ENCODE measurements at regions not wholly inside any gene's neighbourhood (a gene's known extent, or its start where the extent isn't known, plus 50 kb on each side); places are given as distances from the start of the nearest gene placed in this dataset.

DNA sequence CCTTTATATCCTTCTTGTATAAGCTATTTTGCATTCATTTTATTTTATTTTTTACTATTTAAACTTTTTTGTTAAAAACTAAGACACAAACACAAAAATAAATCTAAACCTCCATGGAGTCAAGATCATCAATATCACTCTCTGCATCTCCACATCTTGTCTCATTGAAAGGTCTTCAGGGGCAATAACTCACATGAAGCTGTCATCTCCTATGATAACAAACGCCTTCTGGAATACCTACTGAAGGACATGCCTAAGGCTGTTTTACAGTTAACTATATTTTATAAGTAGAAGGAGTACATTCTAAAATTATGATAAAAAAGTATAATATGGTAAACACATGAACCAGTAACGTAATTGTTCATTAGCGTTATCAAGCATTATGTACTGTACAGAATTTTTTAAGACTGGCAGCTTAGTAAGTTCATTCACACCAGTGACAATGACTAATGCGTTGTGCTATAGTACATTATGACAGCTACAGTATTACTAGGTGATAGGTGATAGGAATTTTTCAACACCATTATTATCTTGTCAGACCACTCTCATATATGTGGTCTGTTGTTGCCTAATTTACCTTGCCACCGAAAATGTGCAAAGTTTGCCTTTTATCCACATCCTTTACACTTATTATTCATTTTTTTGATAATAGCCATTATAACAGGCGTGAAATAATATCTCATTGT lies 390.7 kb upstream of the SLITRK1 start:
- peaks cover 2% of the 10 kb centered on the region for H3K9me3 Mint-ChIP-seq
- no peak overlapping the region for H3K4me3 Mint-ChIP-seq

DNA sequence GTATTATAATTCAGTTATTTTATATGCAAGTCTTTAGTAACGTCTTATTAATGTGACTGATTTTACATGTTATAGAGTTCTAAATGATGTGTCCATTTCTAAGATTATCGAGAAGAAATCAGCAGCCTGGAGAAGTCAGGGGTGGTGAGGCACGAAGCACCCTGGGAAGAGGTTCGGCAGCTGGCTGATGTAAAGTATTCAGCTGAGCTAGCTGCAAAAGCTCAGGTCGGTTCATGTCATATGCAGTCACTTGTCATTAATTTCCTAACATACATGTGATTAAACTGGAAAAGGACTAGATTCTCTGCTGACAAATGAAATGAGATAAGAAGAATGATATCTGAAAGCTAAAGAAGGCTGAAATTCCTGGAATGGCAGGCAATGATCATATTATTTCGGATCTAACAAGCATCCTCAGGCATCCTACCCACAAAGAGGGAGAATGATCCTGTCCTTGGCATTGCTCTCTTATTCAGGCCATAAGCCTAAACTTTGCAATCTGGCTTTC lies 383.0 kb upstream of the SLITRK1 start:
- no peak for ATAC-seq

More for the DNA sequence above, 390.7 kb upstream of the SLITRK1 start:
- no peak for ATAC-seq
- H3K36me3 Mint-ChIP-seq: no peaks in the 10 kb centered on the region
- H3K4me1 Mint-ChIP-seq: no peaks in the 10 kb centered on the region
- H3K27me3 Mint-ChIP-seq: no peaks in the 10 kb centered on the region
- no peak overlapping the region for H3K27ac Mint-ChIP-seq

DNA sequence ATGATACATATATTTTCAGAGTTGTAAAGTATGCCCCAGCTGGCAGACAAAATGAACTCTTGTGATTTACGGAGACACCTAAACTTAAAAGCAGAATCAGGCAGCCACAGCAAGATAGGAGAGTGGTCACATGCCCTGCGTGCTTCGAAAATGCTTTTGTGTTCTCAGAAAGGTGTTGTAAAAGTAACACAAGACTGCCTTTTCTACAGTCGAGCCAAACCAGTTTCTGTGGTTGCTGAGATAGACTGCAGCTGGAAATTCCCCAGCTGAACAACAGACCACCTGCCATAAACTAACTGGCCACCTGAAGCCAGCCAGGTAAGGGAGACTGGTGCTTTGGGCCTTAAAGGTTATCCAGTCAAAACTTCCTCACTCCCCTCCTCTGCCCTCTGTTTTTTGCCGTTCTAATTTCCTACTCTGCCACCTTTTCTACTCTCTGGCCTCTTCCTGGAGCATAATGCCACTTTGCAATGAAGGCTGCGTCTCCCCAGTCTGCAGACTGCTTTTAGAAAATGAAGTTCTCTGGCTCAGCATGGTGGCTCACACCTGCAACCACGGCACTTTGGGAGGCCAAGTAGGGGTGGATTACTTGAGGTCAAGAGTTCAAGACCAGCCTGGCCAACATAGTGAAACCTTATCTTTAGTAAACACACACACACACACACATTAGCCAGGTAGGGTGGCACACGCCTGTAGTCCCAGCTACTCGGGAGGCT lies 381.2 kb upstream of the SLITRK1 start:
- Mint-ChIP-seq H3K27ac (no peak overlapping the region), H3K4me3 (no peak overlapping the region), H3K27me3 (no peaks in the 10 kb centered on the region), H3K36me3 (no peaks in the 10 kb centered on the region), H3K9me3 (peaks cover 3% of the 10 kb centered on the region), H3K4me1 (no peaks in the 10 kb centered on the region)
- ATAC-seq: no peak

More for the DNA sequence above, 383.0 kb upstream of the SLITRK1 start:
- Mint-ChIP-seq H3K27me3 (no peaks in the 10 kb centered on the region), H3K4me3 (no peak overlapping the region), H3K4me1 (no peaks in the 10 kb centered on the region), H3K27ac (no peak overlapping the region), H3K9me3 (peaks cover 5% of the 10 kb centered on the region), H3K36me3 (no peaks in the 10 kb centered on the region)

DNA sequence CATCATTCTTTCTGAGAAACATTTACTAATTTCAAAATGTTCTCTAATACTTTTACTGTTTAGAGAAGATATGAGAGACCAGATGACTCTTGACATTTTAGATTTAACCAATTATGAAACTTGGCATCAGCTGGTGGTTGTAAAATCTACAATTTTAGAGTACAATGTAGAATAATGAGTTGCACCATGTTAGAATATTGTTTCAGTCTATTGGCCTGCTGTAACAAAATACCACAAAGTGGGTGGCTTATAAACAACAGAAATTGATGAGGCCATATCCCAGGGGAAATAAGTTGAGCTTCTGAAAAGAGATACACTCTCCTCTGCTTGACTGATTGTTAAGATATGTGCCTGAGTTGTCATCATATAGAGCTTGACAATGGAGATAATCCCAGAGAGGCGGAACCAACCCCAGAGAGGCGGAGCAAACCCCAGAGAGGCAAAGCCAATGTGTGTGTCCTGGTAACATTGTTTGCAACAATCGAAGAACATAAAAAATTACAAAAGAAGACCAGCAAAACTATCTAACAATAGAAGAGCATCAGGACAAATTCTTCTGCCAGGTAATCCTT lies 373.0 kb upstream of the SLITRK1 start:
- Mint-ChIP-seq H3K9me3 (peaks cover 9% of the 10 kb centered on the region), H3K4me1 (no peaks in the 10 kb centered on the region), H3K27ac (no peak overlapping the region), H3K36me3 (no peaks in the 10 kb centered on the region), H3K27me3 (no peaks in the 10 kb centered on the region), H3K4me3 (no peak overlapping the region)
- no peak for ATAC-seq

DNA sequence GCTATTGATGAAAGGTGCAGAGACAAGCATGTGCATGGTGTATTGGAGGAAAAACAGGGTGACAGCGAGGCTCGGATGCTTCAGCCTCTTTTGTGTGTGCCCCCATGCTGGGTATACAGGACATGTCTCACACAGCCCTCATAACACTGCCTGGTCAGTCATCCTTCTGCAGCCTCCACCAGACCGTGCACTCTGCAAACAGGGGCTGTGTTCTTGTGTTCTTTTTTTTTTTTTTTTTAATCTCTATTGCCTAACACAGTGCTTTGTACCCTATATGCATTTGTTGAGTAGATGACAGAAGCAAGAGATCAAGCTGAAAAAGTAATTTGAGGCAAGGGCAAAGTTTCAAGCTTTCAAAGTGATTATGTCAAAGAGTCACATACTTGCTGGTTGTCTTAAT lies 367.2 kb upstream of the SLITRK1 start:
- Mint-ChIP-seq H3K9me3 (peaks cover 6% of the 10 kb centered on the region), H3K4me3 (no peak overlapping the region), H3K36me3 (no peaks in the 10 kb centered on the region), H3K27me3 (no peaks in the 10 kb centered on the region), H3K4me1 (no peaks in the 10 kb centered on the region), H3K27ac (no peak overlapping the region)
- no peak for ATAC-seq

DNA sequence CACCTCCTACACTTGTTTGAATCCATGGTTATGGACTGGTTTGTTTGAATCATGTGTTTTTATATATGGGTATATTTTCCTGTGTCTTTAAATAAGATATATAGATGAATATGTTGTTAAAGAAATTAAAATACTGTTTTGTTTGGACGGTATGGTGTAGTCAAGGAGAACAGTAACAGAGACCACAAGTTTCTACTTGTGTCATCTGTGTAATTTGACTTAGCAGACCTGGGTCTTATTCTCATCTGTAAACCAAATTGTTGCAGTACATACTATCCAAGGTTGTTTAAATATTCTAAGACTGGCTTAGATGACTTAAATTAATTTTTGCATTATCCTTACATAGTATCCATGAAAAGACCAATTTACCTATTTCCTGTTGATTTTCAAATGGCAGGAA lies 361.1 kb upstream of the SLITRK1 start:
- Mint-ChIP-seq H3K4me1 (no peaks in the 10 kb centered on the region), H3K27me3 (no peaks in the 10 kb centered on the region), H3K4me3 (no peak overlapping the region), H3K9me3 (peaks cover 3% of the 10 kb centered on the region), H3K36me3 (no peaks in the 10 kb centered on the region), H3K27ac (no peak overlapping the region)
- ATAC-seq: no peak

DNA sequence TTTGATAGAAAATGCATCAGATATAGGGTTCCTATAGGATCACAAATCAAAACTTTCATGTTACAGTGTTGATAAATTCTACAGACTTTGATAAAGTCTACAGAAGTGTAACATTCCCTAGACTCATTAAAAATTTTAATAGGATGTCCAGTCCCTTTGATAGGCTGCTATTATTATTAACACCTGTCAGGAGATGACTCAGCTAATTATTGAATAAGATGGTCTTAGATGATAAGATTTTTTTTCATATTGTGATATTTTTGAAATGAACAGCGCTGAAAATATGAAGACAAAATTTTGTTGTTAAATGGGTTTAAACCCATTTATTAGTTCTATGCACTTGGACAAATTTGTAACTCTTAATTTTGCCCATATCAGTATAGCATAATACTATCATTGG lies 356.8 kb upstream of the SLITRK1 start:
- Mint-ChIP-seq H3K36me3 (no peaks in the 10 kb centered on the region), H3K4me1 (no peaks in the 10 kb centered on the region)

DNA sequence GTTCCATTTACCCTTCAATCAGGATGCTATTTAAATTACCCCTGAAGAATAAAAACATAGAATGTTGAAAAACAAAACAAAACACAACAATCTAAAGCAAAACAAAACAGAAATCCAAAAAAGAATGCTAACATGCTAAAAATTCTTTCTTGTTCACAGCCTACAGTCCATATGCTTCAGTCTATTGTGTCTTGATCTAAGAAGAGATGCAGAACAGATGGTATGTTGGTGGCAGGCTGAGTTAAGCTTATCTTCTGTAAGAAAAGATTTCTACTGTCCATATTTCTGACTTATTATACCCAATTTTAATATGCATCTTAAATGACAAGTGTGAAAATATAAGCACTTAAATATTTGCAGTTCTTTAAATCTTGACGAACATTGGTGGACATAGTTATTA lies 356.1 kb upstream of the SLITRK1 start:
- H3K27me3 Mint-ChIP-seq: no peaks in the 10 kb centered on the region
- peaks cover 3% of the 10 kb centered on the region for H3K9me3 Mint-ChIP-seq

More for the DNA sequence above, 356.8 kb upstream of the SLITRK1 start:
- no peaks in the 10 kb centered on the region for H3K27me3 Mint-ChIP-seq
- no peak overlapping the region for H3K4me3 Mint-ChIP-seq
- H3K27ac Mint-ChIP-seq: no peak overlapping the region
- ATAC-seq: no peak
- H3K9me3 Mint-ChIP-seq: peaks cover 3% of the 10 kb centered on the region

DNA sequence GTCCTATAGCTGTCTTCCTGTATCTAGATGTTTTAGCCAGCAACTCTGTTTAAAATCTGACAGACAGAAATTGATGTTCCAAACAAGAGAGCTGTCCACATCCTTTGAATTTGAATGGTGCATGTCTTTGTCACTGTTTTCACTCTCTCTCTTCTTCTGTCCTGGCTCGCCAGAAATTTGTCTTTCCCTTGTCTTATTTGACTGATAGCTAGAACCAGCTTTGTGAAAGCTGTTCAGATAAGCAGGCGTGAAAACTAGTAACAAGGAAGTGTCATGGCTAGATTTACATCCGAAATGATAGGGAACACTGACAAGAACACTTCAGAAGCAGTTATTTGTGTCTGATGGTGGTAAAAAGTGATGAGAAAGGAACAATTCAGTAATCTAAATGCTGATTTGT lies 354.9 kb upstream of the SLITRK1 start:
- ATAC-seq: no peak
- H3K4me1 Mint-ChIP-seq: no peaks in the 10 kb centered on the region
- H3K36me3 Mint-ChIP-seq: no peaks in the 10 kb centered on the region
- no peak overlapping the region for H3K27ac Mint-ChIP-seq
- H3K27me3 Mint-ChIP-seq: no peaks in the 10 kb centered on the region
- H3K9me3 Mint-ChIP-seq: peaks cover 3% of the 10 kb centered on the region
- H3K4me3 Mint-ChIP-seq: no peak overlapping the region

More for the DNA sequence above, 356.1 kb upstream of the SLITRK1 start:
- Mint-ChIP-seq H3K36me3 (no peaks in the 10 kb centered on the region), H3K4me3 (no peak overlapping the region), H3K4me1 (no peaks in the 10 kb centered on the region), H3K27ac (no peak overlapping the region)
- ATAC-seq: no peak

DNA sequence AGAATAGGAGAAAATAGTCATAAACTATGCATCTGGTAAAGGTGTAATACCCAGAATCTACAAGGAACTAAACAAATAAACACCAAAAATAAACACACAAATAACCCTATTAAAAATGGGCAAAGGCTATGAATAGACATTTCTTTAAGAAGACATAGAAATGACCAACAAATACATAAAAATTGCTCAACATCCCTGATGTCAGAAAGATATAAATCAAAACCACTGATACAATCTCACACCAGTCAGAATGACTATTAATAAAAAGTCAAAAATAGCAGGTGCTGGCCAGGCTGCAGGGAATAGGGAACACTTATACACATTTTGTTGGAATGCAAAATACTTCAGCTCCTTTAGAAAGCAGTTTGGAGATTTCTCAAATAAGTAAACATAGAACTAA lies 352.1 kb upstream of the SLITRK1 start:
- no peak for ATAC-seq
- Mint-ChIP-seq H3K36me3 (no peaks in the 10 kb centered on the region), H3K27ac (no peak overlapping the region), H3K4me3 (no peak overlapping the region), H3K27me3 (no peaks in the 10 kb centered on the region), H3K4me1 (no peaks in the 10 kb centered on the region), H3K9me3 (peaks cover 2% of the 10 kb centered on the region)

DNA sequence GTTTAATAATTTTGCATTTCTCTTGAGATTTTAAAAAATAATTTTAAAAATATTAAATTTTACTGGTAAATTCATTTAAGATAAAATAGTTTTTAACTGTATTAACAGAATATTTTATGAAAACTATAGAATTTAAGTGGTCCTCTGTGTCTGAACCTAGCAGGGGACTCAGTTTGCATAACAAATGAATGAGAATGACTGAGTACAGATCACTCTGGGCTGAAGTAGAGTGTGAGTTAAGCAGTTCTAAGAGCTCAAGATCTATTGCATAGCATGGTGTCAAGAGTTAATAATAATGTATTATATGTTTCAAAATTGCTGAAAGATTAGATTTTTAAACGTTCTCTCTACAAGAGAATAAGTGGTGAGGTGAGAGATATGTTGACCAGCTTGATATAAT lies 348.3 kb upstream of the SLITRK1 start:
- Mint-ChIP-seq H3K9me3 (peaks cover 4% of the 10 kb centered on the region), H3K4me3 (no peak overlapping the region), H3K36me3 (no peaks in the 10 kb centered on the region), H3K4me1 (no peaks in the 10 kb centered on the region), H3K27ac (no peak overlapping the region), H3K27me3 (no peaks in the 10 kb centered on the region)
- no peak for ATAC-seq

DNA sequence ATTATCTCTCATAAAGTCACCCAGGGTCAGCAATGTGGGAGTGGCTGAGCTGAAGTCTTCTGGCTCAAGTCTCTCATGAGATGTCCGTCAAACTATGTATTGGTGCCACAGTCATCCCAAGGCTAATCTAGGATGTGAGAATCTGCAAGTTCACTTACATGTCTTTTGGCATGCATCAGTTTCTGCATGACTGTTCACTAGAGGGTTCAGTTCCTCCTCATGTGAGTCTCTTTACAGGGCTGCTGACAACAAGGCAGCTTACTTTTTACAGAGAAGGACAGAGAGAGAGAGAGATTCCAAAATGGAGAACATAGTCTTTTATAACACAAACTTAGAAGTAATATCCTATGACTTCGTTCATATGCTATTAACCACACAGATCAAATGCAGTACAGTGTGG lies 328.8 kb upstream of the SLITRK1 start:
- no peak overlapping the region for H3K4me3 Mint-ChIP-seq
- H3K36me3 Mint-ChIP-seq: no peaks in the 10 kb centered on the region
- no peak for ATAC-seq

DNA sequence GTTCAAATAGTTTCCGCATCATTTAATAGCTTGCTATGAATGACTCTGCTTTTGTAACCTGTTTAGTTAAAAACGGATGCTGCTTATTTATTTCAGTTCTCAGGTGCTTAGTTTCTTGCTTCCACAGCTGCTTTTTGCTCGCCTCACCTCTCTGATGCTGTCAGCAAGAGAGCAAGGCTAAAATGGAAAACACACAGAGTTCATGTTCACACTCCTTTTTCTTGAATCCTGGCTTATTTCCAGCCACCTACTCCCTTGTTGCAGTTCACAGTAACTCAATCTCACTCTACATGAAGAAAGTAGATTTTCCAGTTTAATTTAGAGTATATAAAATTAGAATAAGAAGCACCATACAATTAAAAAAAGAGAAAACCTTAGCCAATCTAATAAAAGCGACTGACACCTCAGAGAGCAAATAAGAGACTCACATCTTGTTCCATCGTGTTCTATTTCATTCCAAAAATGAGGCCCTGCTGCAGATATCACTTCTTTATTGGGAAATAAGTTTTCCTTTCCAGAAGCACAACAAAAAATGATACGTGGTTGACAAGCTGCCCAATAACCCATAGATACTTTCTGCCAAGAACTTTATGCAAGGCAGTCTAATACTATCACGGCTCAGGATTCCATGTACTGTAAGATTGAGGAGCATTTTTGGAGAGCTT lies 326.1 kb upstream of the SLITRK1 start:
- no peak for ATAC-seq
- Mint-ChIP-seq H3K4me3 (no peak overlapping the region), H3K36me3 (no peaks in the 10 kb centered on the region), H3K27ac (no peak overlapping the region), H3K9me3 (peaks cover 9% of the 10 kb centered on the region), H3K27me3 (no peaks in the 10 kb centered on the region), H3K4me1 (no peaks in the 10 kb centered on the region)

More for the DNA sequence above, 328.8 kb upstream of the SLITRK1 start:
- H3K27ac Mint-ChIP-seq: no peak overlapping the region
- H3K9me3 Mint-ChIP-seq: peaks cover 6% of the 10 kb centered on the region
- H3K4me1 Mint-ChIP-seq: no peaks in the 10 kb centered on the region
- H3K27me3 Mint-ChIP-seq: no peaks in the 10 kb centered on the region

DNA sequence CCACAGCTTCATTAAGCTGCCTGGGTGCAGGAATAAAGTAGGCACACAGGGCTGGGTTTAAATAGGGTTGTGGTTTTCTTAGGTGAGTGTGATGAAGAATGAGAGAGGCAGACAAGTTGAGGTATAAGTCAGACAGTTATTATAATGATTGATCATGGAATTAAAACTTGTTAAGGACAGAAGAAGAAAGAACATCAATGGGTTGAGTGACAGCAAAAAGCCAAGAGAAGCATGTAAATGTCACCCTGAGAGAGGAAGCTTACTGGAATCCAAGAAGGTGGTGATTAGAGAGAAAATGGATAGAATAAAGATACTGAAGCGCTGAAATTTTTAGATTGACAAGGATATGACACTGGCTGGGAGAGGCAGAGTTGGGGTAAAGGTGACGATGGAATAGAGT lies 325.2 kb upstream of the SLITRK1 start:
- no peaks in the 10 kb centered on the region for H3K36me3 Mint-ChIP-seq
- no peaks in the 10 kb centered on the region for H3K27me3 Mint-ChIP-seq
- no peak overlapping the region for H3K27ac Mint-ChIP-seq
- H3K4me3 Mint-ChIP-seq: no peak overlapping the region
- no peak for ATAC-seq
- H3K9me3 Mint-ChIP-seq: peaks cover 3% of the 10 kb centered on the region
- no peaks in the 10 kb centered on the region for H3K4me1 Mint-ChIP-seq

DNA sequence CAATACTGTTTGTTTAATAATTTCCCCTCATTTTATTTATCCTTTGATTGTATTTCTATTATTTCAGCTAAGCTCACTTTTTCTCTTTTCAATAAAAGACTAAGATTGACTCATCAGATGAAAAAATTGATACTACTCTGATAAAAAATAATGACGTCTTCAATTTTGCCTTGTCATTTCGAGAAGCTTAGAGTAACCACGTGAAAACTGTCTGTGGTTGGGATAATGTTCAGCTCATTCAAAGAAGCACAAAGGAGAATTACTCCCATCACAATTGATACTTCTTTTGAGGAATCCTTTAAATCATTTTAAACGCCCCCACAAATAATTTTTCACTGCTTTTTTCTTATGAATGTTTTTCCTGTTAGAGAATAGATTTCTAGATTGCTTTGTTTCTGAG lies 318.7 kb upstream of the SLITRK1 start:
- no peak overlapping the region for H3K27ac Mint-ChIP-seq
- H3K4me3 Mint-ChIP-seq: no peak overlapping the region
- no peaks in the 10 kb centered on the region for H3K4me1 Mint-ChIP-seq
- ATAC-seq: no peak
- no peaks in the 10 kb centered on the region for H3K36me3 Mint-ChIP-seq
- peaks cover 11% of the 10 kb centered on the region for H3K9me3 Mint-ChIP-seq
- no peaks in the 10 kb centered on the region for H3K27me3 Mint-ChIP-seq

Data from stimulated activated memory B cell treated with anti-CD40 and anti-IgM and Interleukin-4, amounts not matched to agents 10 μg/mL and 1 μg/mL and 100 μg/mL, for 72 hours (primary cell).